Spinal cord (tissue), 9 donors: ENCODE measurements at regions not wholly inside any gene's neighbourhood (a gene's known extent, or its start where the extent isn't known, plus 50 kb on each side); places are given as distances from the start of the nearest gene placed in this dataset.

ENCODE experiments used
- DNase-seq, 6 donors: peaks; one replicate each; pipeline versions ENCODE4 v3.0.0 to v3.0.0-alpha.2; 2013 to 2015; ENCODE audit warnings: low spot score in 6 of 6, low read depth in 4 of 6
- H3K27ac ChIP-seq: one replicate; pipeline ENCODE4 v1.5.1; 2013; ENCODE audit warnings: low read depth, low read length, control low read depth
- H3K27me3 ChIP-seq: one replicate; pipeline ENCODE4 v1.6.1; 2013; ENCODE audit warnings: low read length; ENCODE audit not compliant: control insufficient read depth, insufficient read depth
- H3K36me3 ChIP-seq: one replicate; pipeline ENCODE4 v1.6.1; 2013; ENCODE audit warnings: low read length; ENCODE audit not compliant: control insufficient read depth, insufficient read depth
- H3K4me1 ChIP-seq: one replicate; pipeline ENCODE4 v1.6.1; 2013; ENCODE audit warnings: low read length; ENCODE audit not compliant: control insufficient read depth, insufficient read depth
- H3K4me3 ChIP-seq: one replicate; pipeline ENCODE4 v1.5.1; 2013; ENCODE audit warnings: low read depth, low read length, control low read depth
- H3K9me3 ChIP-seq: one replicate; pipeline ENCODE4 v1.6.1; 2013; ENCODE audit warnings: low read length; ENCODE audit not compliant: control insufficient read depth, insufficient read depth
- WGBS: methylation state at CpG from one replicate; pipeline ENCODE4 v1.1.5; 2013; ENCODE audit warnings: missing lambda C conversion rate; ENCODE audit not compliant: insufficient coverage; 5-methylcytosine and 5-hydroxymethylcytosine counted together
- donor health status: healthy.

GRCh38 chr10:124296813-124297788 is 121.6 kb downstream of the OAT start:
- H3K27ac ChIP-seq, result no peak overlapping the region
- 84% methylated on average over 9 of the region's 11 CpGs for WGBS
- no peak for DNase-seq
- no peaks in the 10 kb centered on the region for H3K36me3 ChIP-seq
- H3K4me1 ChIP-seq, result peaks cover 11% of the 10 kb centered on the region
- no peaks in the 10 kb centered on the region for H3K9me3 ChIP-seq
- no peaks in the 10 kb centered on the region for H3K27me3 ChIP-seq
- no peak overlapping the region for H3K4me3 ChIP-seq

GRCh38 chr10:124296121-124296812 is 122.5 kb downstream of the OAT start:
- H3K27me3 ChIP-seq, result no peaks in the 10 kb centered on the region
- H3K36me3 ChIP-seq, result no peaks in the 10 kb centered on the region
- no peak overlapping the region for H3K4me3 ChIP-seq
- peaks cover 11% of the 10 kb centered on the region for H3K4me1 ChIP-seq
- no peaks in the 10 kb centered on the region for H3K9me3 ChIP-seq
- H3K27ac ChIP-seq, result no peak overlapping the region
- peak in 2 of 6 donors; percentile 17 to 47 for DNase-seq
- 72% methylated on average over 4 of the region's 9 CpGs for WGBS

- DNase-seq, result no peak
- Histone ChIP-seq H3K9me3 (no peaks in the 10 kb centered on the region), H3K36me3 (no peaks in the 10 kb centered on the region), H3K4me3 (no peak overlapping the region), H3K27ac (no peak overlapping the region), H3K4me1 (peaks cover 11% of the 10 kb centered on the region), H3K27me3 (no peaks in the 10 kb centered on the region)
- WGBS, result 92% methylated on average over 21 of the region's 22 CpGs
Observed at GRCh38 chr10:124294811-124295770, 123.6 kb downstream of the OAT start.

GRCh38 chr10:124293616-124294449 is 124.9 kb downstream of the OAT start:
- Histone ChIP-seq H3K4me3 (no peak overlapping the region), H3K27me3 (no peaks in the 10 kb centered on the region), H3K4me1 (peaks cover 8% of the 10 kb centered on the region), H3K36me3 (no peaks in the 10 kb centered on the region), H3K27ac (no peak overlapping the region), H3K9me3 (no peaks in the 10 kb centered on the region)
- 82% methylated on average over 15 of the region's 22 CpGs for WGBS
- no peak for DNase-seq

GRCh38 chr10:124292911-124293615 is 125.7 kb downstream of the OAT start:
- no peak for DNase-seq
- H3K36me3 ChIP-seq, result no peaks in the 10 kb centered on the region
- no peak overlapping the region for H3K27ac ChIP-seq
- H3K4me3 ChIP-seq, result no peak overlapping the region
- H3K4me1 ChIP-seq, result peaks cover 8% of the 10 kb centered on the region
- WGBS, result 71% methylated on average over 15 of the region's 17 CpGs
- H3K27me3 ChIP-seq, result no peaks in the 10 kb centered on the region
- no peaks in the 10 kb centered on the region for H3K9me3 ChIP-seq

GRCh38 chr10:124291001-124291701 is 127.6 kb downstream of the OAT start:
- Histone ChIP-seq H3K36me3 (no peaks in the 10 kb centered on the region), H3K27me3 (no peaks in the 10 kb centered on the region), H3K4me3 (no peak overlapping the region), H3K9me3 (no peaks in the 10 kb centered on the region), H3K27ac (no peak overlapping the region), H3K4me1 (peaks cover 8% of the 10 kb centered on the region)
- peak in 1 of 6 donors; percentile 18 for DNase-seq
- 76% methylated on average over 10 of the region's 14 CpGs for WGBS

GRCh38 chr10:124289851-124290795 is 128.6 kb downstream of the OAT start:
- Histone ChIP-seq H3K27ac (no peak overlapping the region), H3K4me1 (peaks cover 8% of the 10 kb centered on the region), H3K27me3 (no peaks in the 10 kb centered on the region), H3K9me3 (no peaks in the 10 kb centered on the region), H3K4me3 (no peak overlapping the region), H3K36me3 (no peaks in the 10 kb centered on the region)
- peak in 2 of 6 donors; percentile 24 to 27 for DNase-seq
- 55% methylated on average over 12 of the region's 18 CpGs for WGBS
